ENCODE measurements at regions not wholly inside any gene's neighbourhood (a gene's known extent, or its start where the extent isn't known, plus 50 kb on each side); places are given as distances from the start of the nearest gene placed in this dataset.

GRCh38 chr2:147488472-147488871 lies 356.4 kb upstream of the ACVR2A start:
- no peaks in the 10 kb centered on the region for H3K27me3 ChIP-seq
- no peak for TF ChIP-seq CTCF (IDR thresholded peaks at IDR 0.05)
- H3K4me3 ChIP-seq (ENCODE audit: low read depth in 1 of 2, low read length in 1 of 2) = no peak overlapping the region
- no peaks in the 10 kb centered on the region for H3K4me1 ChIP-seq (ENCODE audit: control insufficient read depth in 1 of 2, insufficient read depth in 1 of 2, low read depth in 1 of 2, low read length in 1 of 2)
- no peaks in the 10 kb centered on the region for H3K9me3 ChIP-seq
- no peaks in the 10 kb centered on the region for H3K36me3 ChIP-seq
- no peak overlapping the region for H3K27ac ChIP-seq

GRCh38 chr2:147487978-147488289 lies 356.9 kb upstream of the ACVR2A start:
- Histone ChIP-seq H3K27me3 (no peaks in the 10 kb centered on the region), H3K9me3 (no peaks in the 10 kb centered on the region), H3K4me1 (ENCODE audit: control insufficient read depth in 1 of 2, insufficient read depth in 1 of 2, low read depth in 1 of 2, low read length in 1 of 2) (no peaks in the 10 kb centered on the region), H3K27ac (no peak overlapping the region), H3K36me3 (no peaks in the 10 kb centered on the region), H3K4me3 (ENCODE audit: low read depth in 1 of 2, low read length in 1 of 2) (no peak overlapping the region)
- TF ChIP-seq CTCF (IDR thresholded peaks at IDR 0.05) = no peak

DNA sequence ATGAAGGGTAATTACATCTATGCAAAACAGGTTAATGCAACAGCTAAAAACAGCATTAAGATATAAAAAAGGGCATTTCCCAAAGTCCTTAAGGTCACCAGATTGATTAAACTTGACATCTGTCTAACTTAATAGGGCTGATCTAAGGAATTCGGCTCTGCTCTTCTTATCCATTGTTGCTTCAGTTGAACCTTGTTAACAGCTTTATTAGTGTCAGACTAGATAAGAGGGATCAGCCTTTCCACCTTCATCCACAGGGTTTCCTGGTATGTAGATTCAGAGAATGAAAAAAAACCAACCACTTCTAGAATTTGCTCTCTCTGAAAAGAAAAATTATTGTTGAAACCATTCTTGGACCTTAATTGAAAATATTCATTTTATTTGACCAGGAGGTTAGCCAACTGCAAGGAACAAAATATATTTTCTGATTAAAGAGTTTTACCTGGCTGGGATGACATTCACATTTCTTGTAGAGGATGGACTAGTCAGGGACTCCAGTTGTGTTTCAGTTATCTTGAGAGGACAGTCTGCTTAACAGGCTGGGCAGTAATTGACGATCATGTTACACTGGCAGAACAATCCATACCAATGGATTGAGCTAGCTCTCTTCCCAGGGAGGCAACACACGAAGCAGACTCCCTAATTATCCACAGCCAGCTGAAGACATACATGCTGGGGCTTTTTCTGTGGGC lies 357.4 kb upstream of the ACVR2A start:
- H3K27me3 ChIP-seq = no peaks in the 10 kb centered on the region
- H3K27ac ChIP-seq = no peak overlapping the region
- no peaks in the 10 kb centered on the region for H3K9me3 ChIP-seq
- no peak overlapping the region for H3K4me3 ChIP-seq (ENCODE audit: low read depth in 1 of 2, low read length in 1 of 2)
- no peak for TF ChIP-seq CTCF (IDR thresholded peaks at IDR 0.05)
- no peaks in the 10 kb centered on the region for H3K36me3 ChIP-seq
- no peaks in the 10 kb centered on the region for H3K4me1 ChIP-seq (ENCODE audit: control insufficient read depth in 1 of 2, insufficient read depth in 1 of 2, low read depth in 1 of 2, low read length in 1 of 2)

DNA sequence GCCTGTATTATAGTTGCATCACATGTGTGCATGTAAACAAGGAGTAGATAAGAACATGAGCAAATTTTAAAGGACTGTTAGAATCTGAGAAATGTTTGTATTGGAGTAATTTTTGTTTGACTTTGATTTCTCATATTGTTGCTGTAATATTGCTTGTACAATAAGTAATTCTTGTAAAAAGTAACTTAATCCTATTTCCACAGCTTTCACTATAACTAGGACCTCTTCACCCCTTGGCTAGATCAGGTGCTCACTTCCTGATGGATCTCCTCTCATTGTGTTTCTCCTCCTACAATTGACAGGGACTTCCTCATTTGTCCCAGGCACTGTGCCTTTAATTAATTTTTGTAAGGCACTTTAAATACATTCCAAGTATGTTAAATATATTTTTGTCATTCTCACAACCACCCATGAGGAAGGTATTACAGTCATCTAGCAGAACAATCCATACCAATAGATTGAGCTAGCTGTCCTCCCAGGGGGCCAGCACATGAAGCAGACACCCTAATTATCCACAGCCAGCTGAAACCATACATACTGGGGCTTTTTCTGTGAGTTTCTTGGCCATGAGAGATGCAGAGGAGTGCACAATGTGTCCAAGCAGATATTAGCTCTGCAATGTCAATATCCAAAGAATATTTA lies 359.5 kb upstream of the ACVR2A start:
- H3K27ac ChIP-seq = no peak overlapping the region

DNA sequence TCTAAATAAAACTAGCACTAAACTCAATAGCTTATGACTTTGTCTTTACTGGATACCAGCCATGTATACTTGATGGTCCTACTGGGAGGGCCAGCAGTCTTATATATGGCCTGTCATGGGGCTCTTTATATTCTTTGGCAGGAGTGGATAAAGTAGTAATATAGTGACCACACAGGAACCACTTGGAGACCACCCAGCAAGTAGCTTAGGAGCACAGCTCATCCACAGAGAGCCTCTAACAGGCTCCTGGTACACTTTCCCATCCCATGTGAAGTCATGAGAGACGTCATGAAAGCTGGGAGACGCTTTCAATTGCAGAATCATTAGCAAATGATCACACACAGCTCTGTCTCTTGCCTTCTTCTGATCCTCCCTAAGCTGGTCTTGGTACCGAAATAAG lies 360.9 kb upstream of the ACVR2A start:
- no peak overlapping the region for H3K27ac ChIP-seq
- no peaks in the 10 kb centered on the region for H3K4me1 ChIP-seq (ENCODE audit: control insufficient read depth in 1 of 2, insufficient read depth in 1 of 2, low read depth in 1 of 2, low read length in 1 of 2)
- TF ChIP-seq CTCF (IDR thresholded peaks at IDR 0.05) = no peak
- H3K27me3 ChIP-seq = no peaks in the 10 kb centered on the region
- no peak overlapping the region for H3K4me3 ChIP-seq (ENCODE audit: low read depth in 1 of 2, low read length in 1 of 2)
- no peaks in the 10 kb centered on the region for H3K36me3 ChIP-seq
- no peaks in the 10 kb centered on the region for H3K9me3 ChIP-seq

More for the DNA sequence above, 359.5 kb upstream of the ACVR2A start:
- Histone ChIP-seq H3K36me3 (no peaks in the 10 kb centered on the region), H3K27me3 (no peaks in the 10 kb centered on the region), H3K9me3 (no peaks in the 10 kb centered on the region), H3K4me3 (ENCODE audit: low read depth in 1 of 2, low read length in 1 of 2) (no peak overlapping the region), H3K4me1 (ENCODE audit: control insufficient read depth in 1 of 2, insufficient read depth in 1 of 2, low read depth in 1 of 2, low read length in 1 of 2) (no peaks in the 10 kb centered on the region)
- TF ChIP-seq CTCF (IDR thresholded peaks at IDR 0.05) = no peak

All from neutrophil (primary cell).